ENCODE measurements at regions not wholly inside any gene's neighbourhood (a gene's known extent, or its start where the extent isn't known, plus 50 kb on each side); places are given as distances from the start of the nearest gene placed in this dataset.

- TF ChIP-seq CTCF (IDR thresholded peaks at IDR 0.05; ENCODE audit: insufficient read depth, low read length, poor library complexity, severe bottlenecking) (no peak), EZH2phosphoT487 (conservative IDR thresholded peaks at IDR 0.05; ENCODE audit: low read length) (no peak)
These were observed 220.1 kb upstream of the RNF32 start for GRCh38 chr7:156420496-156420895.
